Upper lobe of right lung (tissue), 1 donor: ENCODE measurements at regions not wholly inside any gene's neighbourhood (a gene's known extent, or its start where the extent isn't known, plus 50 kb on each side); places are given as distances from the start of the nearest gene placed in this dataset.

Source experiments
- ATAC-seq: fragments of 200-7000 bp; cut with Tn5 transposase; one replicate; pipeline ENCODE4 v1.9.1; 2020; ENCODE audit warnings: mild to moderate bottlenecking, moderate library complexity
- DNase-seq: peaks from one replicate; pipeline ENCODE4 v3.0.0-alpha.2; 2020
- H3K27ac ChIP-seq: fragments of 200-600 bp; one replicate; pipeline ENCODE4 v1.8.0; 2022
- H3K27me3 ChIP-seq: fragments of 200-600 bp; one replicate; pipeline ENCODE4 v1.8.0; 2022; ENCODE audit warnings: mild to moderate bottlenecking
- H3K36me3 ChIP-seq: fragments of 200-600 bp; one replicate; pipeline ENCODE4 v1.8.0; 2022
- H3K4me1 ChIP-seq: fragments of 200-600 bp; one replicate; pipeline ENCODE4 v1.8.0; 2022
- H3K4me3 ChIP-seq: fragments of 200-600 bp; one replicate; pipeline ENCODE4 v1.8.0; 2022; ENCODE audit warnings: mild to moderate bottlenecking
- H3K9me3 ChIP-seq: fragments of 200-600 bp; one replicate; pipeline ENCODE4 v1.8.0; 2022
- CTCF ChIP-seq: fragments of 200-600 bp; IDR thresholded peaks from one replicate; pipeline ENCODE4 v1.8.0; 2022; ENCODE audit warnings: antibody characterized with exemption
- intact Hi-C: fragments of 100-400 bp; cut with DNase I; formaldehyde crosslinking; loops from one replicate; pipeline ENCODE4 v1.11.0; 2022
- donor health status: DM: no; HTN: yes; CAD: no; lungs with severe emphysema.

DNA sequence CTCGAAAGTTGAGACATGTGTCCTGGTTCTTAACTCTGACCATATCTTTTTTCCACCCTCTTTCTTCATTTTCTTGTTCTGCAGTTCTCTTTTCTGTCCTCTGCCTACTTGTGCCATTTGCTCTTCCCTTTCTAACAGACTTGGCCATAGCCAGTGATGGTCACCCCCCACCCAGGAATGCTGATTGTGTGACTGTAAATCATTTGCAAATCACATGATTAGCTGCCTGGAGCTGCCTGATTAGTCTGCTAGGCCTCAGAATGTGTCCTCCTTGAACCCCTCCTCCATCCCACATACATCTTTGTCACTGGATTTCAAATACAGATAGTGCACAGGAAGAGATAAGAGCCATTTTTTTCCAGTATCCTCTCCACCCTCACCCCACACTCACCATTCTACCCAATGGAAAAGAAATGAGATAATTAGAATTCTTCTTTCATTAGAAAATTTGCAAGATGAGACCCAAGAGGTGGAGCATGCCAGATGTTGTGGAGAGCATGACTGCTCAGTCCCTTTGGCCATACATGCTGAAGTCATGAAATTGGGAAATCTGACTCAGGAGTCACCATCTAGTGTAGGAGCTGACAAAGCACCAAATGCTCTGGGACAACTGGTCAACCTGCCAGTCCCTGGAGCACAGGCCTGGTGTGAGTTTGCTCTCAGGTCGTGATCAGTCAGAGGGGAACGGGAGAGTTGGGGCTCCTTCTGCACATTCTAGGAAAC, 538.2 kb downstream of the CCDC171 start:
- no peak for ATAC-seq
- H3K9me3 ChIP-seq = no peaks in the 10 kb centered on the region
- no peak for DNase-seq
- no peak overlapping the region for H3K27ac ChIP-seq
- H3K36me3 ChIP-seq = no peaks in the 10 kb centered on the region
- intact Hi-C loops = no loop called here
- no peaks in the 10 kb centered on the region for H3K4me1 ChIP-seq
- no peak for TF ChIP-seq CTCF
- H3K4me3 ChIP-seq = no peak overlapping the region
- no peaks in the 10 kb centered on the region for H3K27me3 ChIP-seq

DNA sequence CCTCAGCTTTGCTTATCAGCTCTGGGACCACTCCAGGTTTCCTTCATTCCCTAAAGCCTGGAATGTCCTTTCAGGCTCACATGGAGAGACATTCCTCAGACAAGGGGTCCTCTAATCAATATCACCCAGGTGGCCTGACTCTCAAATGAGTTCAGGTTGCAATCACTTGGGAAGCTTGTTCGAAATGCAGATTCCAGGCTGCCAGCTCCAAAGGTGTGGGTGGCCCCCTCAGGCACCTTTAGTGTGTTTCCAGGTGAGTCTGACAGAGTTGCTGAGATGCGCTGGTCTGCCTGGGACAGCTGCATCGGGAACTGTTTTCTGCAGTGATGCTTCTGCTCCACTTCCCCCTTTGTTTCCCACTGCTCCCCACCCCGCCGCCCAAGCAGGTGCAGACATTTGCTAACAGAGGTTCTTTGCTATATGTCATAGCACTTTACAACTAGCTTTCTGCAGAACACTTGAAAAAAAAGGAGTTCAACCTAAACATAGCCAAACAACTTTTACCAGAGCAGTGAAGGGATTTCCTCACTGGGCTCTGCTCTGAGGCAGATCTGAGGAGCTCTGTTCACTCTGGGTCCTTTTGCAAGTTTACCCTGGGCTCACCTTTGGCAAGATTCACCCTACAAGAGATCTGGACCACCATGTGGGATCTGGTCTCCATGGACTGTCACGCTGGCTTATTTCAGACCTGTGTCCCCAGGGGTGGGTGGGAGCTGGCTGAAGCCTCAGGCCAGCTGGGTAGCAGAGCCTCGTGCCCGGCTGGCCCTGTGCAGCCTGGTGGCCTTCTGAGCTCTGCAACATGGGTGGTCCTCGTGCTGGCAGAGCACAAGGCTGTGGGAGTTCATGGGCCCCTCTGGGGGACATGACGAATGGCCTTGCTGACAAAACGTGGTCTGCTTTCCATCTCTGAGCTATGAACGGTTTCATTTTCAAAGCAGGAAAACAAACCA, 539.6 kb downstream of the CCDC171 start:
- intact Hi-C loops = no loop called here

GRCh38 chr9:16098306-16098705, 545.5 kb downstream of the CCDC171 start:
- no peak overlapping the region for H3K4me3 ChIP-seq
- TF ChIP-seq CTCF = no peak
- ATAC-seq (no peak), DNase-seq (no peak)
- peaks cover 11% of the 10 kb centered on the region for H3K4me1 ChIP-seq
- no peak overlapping the region for H3K27ac ChIP-seq
- H3K9me3 ChIP-seq = no peaks in the 10 kb centered on the region
- intact Hi-C loops = no loop called here
- H3K27me3 ChIP-seq = no peaks in the 10 kb centered on the region
- no peaks in the 10 kb centered on the region for H3K36me3 ChIP-seq

More for the DNA sequence above, 539.6 kb downstream of the CCDC171 start:
- H3K27ac ChIP-seq = no peak overlapping the region
- no peak for DNase-seq
- no peaks in the 10 kb centered on the region for H3K4me1 ChIP-seq
- ATAC-seq = no peak
- H3K9me3 ChIP-seq = no peaks in the 10 kb centered on the region
- H3K4me3 ChIP-seq = no peak overlapping the region
- H3K36me3 ChIP-seq = no peaks in the 10 kb centered on the region
- no peaks in the 10 kb centered on the region for H3K27me3 ChIP-seq
- TF ChIP-seq CTCF = no peak

DNA sequence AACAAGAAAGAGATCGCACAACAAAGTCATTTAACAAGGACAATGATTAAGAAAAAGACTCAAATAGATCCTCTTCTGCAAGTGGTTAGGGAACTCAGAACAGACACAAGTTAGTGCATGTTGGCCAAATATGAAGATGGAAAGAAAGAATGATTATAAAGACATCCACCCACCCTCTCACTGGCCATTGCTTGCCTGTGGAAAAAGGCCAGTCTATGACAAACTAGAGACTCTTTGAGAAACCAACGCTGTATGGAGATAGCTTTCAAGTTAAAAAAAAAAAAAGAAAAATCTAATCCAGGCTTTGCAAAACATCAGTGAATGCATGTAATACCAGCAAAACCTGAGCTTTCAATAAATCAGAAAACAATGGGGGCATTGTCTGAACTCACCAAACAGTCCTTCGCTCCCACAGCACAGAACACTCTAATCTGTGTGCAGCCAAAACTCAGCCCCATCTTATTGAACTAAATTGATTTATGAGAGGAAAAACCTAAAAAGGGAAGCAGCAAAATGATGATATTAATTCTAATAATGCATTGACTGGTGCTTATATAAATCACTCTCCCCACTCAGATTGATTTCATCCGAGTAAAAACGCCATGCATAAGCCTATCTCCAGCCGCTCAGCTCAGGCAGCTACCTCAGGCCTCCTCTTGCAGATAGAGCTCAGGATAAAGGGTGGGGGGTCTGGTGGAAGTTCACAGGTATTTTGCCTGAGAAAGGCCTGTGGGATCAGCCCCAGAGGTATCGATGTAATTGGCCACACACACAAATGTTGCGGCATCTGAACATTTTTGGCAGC, 547.1 kb downstream of the CCDC171 start:
- Histone ChIP-seq H3K27me3 (no peaks in the 10 kb centered on the region), H3K4me1 (peaks cover 13% of the 10 kb centered on the region), H3K9me3 (no peaks in the 10 kb centered on the region), H3K36me3 (no peaks in the 10 kb centered on the region), H3K27ac (no peak overlapping the region), H3K4me3 (no peak overlapping the region)
- intact Hi-C loops = no loop called here
- ATAC-seq (no peak), DNase-seq (no peak)
- TF ChIP-seq CTCF = no peak

DNA sequence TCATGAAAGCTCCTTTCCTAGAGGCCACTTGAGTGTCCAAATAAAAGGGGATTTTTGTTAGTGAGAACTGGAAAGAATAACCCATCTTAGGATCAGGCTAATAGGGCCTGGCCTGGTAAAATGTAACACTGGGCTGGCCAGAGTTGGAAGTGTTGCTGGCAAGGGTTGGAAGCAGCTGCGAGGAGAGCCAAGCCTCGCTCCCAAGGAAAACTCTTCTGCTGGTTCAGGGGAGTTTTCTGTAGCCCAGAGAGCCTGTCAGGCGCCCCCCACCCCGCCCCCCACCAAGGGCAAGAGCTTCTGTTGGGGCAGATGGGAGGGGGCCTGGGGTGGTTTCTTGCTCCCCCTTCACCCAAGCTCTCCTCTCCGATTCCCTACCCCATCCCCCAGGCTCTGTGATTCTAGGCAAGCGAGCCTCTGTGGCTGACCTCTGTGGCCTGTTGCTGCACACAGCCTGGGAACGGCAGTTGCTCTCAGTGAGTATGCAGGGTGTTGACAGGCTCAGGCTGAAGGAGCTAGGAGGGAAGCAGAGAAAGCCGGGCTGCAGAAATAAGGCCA, 547.8 kb downstream of the CCDC171 start:
- intact Hi-C loops = no loop called here

More for the DNA sequence above, 547.8 kb downstream of the CCDC171 start:
- no peaks in the 10 kb centered on the region for H3K9me3 ChIP-seq
- peaks cover 13% of the 10 kb centered on the region for H3K4me1 ChIP-seq
- no peak overlapping the region for H3K4me3 ChIP-seq
- no peaks in the 10 kb centered on the region for H3K27me3 ChIP-seq
- DNase-seq (peak; percentile 65), ATAC-seq (peak; percentile 69)
- no peak for TF ChIP-seq CTCF
- H3K36me3 ChIP-seq = no peaks in the 10 kb centered on the region
- no peak overlapping the region for H3K27ac ChIP-seq
